GM20000 (cell line): ENCODE measurements at regions not wholly inside any gene's neighbourhood (a gene's known extent, or its start where the extent isn't known, plus 50 kb on each side); places are given as distances from the start of the nearest gene placed in this dataset.

Experiments
- DNase-seq: peaks from one replicate; pipeline ENCODE4 v3.0.0; 2012; ENCODE audit warnings: low spot score
- TF ChIP-seq, protein P1 (sequence below): IDR thresholded peaks from 2 replicates; pipeline ENCODE4 v1.5.1; 2012; ENCODE audit warnings: mild to moderate bottlenecking, control low read depth; ENCODE audit errors: extremely low read depth, missing control alignments

GRCh38 chr5:32842813-32843530, 131.9 kb downstream of the NPR3 start:
- DNase-seq = no peak
- TF ChIP-seq, protein P1, sequence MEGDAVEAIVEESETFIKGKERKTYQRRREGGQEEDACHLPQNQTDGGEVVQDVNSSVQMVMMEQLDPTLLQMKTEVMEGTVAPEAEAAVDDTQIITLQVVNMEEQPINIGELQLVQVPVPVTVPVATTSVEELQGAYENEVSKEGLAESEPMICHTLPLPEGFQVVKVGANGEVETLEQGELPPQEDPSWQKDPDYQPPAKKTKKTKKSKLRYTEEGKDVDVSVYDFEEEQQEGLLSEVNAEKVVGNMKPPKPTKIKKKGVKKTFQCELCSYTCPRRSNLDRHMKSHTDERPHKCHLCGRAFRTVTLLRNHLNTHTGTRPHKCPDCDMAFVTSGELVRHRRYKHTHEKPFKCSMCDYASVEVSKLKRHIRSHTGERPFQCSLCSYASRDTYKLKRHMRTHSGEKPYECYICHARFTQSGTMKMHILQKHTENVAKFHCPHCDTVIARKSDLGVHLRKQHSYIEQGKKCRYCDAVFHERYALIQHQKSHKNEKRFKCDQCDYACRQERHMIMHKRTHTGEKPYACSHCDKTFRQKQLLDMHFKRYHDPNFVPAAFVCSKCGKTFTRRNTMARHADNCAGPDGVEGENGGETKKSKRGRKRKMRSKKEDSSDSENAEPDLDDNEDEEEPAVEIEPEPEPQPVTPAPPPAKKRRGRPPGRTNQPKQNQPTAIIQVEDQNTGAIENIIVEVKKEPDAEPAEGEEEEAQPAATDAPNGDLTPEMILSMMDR = no peak

GRCh38 chr5:32843531-32843895, 132.4 kb downstream of the NPR3 start:
- TF ChIP-seq, protein P1 = no peak
- no peak for DNase-seq

GRCh38 chr5:32845171-32845570, 134.1 kb downstream of the NPR3 start:
- TF ChIP-seq, protein P1 = no peak
- no peak for DNase-seq

DNA sequence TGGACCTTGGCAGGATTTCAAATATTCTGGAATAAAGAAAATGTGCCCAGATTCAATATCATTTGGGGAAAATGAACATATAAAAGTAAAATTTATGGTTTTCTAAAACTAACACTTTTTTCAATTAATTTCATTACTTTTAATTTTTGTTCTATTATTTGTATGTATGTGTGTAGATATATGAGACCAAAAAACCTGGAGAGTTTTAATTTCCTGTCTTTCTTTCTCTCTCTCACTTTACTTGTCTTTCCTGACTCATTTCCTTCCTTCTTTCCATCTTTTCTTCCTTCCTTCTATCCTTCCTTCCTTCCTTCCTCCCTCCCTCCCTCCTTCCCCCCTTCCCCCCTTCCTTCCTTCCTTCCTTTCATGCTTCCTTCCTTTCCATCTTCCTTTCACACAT, 137.0 kb downstream of the NPR3 start:
- TF ChIP-seq, protein P1 = no peak
- DNase-seq = no peak

- TF ChIP-seq, protein P1 = no peak
- no peak for DNase-seq
Observed at GRCh38 chr5:32848681-32849080, 137.6 kb downstream of the NPR3 start.

- DNase-seq = no peak
- TF ChIP-seq, protein P1 = no peak
Observed at GRCh38 chr5:32850817-32851496, 139.8 kb downstream of the NPR3 start.

DNA sequence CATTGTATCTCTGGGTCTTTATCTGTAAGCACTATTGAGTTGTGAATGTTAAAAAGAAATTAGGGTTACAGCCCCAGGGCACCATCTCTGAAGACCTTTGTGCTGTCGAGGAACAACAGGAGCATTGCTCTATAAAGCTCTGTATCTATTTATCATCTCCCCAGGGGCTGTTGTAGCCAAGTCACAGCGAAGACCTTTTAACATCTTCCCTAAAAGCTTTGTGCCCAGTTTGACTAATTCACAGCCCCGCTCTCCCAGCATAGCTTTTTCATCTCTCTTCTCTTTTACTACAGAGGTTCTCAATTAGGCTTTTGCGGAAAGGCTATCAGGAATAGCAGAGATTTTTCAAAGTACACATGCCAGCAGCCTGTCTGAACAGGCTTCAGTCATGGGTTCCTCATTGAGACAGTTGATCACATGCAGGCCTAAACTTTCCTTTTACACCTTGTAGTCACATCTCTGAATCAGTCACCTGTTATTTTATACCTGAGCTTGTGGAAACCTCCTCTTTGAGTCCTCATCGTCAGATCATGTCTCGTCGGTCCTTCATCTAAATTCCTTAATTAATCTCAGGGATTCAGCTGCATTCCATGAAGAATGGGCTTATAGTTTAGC, 140.5 kb downstream of the NPR3 start:
- DNase-seq = no peak
- TF ChIP-seq, protein P1 = no peak
